Osteoblast (primary cell): ENCODE measurements at regions not wholly inside any gene's neighbourhood (a gene's known extent, or its start where the extent isn't known, plus 50 kb on each side); places are given as distances from the start of the nearest gene placed in this dataset.

Experiments used
- DNase-seq: peaks from one replicate; pipeline ENCODE4 v3.0.0; 2011; ENCODE audit warnings: low spot score, mixed read lengths; ENCODE audit not compliant: insufficient read length; ENCODE audit errors: missing footprints
- H2AFZ ChIP-seq: 2 replicates; pipeline ENCODE4 v1.6.0; 2011; ENCODE audit warnings: mild to moderate bottlenecking, low read length
- H3K27ac ChIP-seq: 2 replicates; pipeline ENCODE4 v1.5.1; 2011; ENCODE audit warnings: mild to moderate bottlenecking, low read depth, low read length, moderate library complexity
- H3K27me3 ChIP-seq: 2 replicates; pipeline ENCODE4 v1.6.0; 2012; ENCODE audit warnings: mild to moderate bottlenecking, control low read depth, inconsistent platforms, low read length, moderate library complexity; ENCODE audit not compliant: insufficient read depth
- H3K36me3 ChIP-seq: 2 replicates; pipeline ENCODE4 v1.5.1; 2011; ENCODE audit warnings: mild to moderate bottlenecking, low read length, control low read depth, moderate library complexity; ENCODE audit not compliant: insufficient read depth
- H3K4me1 ChIP-seq: 2 replicates; pipeline ENCODE4 v1.5.1; 2011; ENCODE audit warnings: mild to moderate bottlenecking, low read length, control low read depth, moderate library complexity; ENCODE audit not compliant: insufficient read depth
- H3K4me2 ChIP-seq: 2 replicates; pipeline ENCODE4 v1.6.0; 2011; ENCODE audit warnings: mild to moderate bottlenecking, low read length; ENCODE audit not compliant: insufficient read depth
- H3K4me3 ChIP-seq: fragments of 200-600 bp; sonication (generic); 3 replicates; pipeline ENCODE4 v1.5.1; 2012; ENCODE audit warnings: mild to moderate bottlenecking, low read length, inconsistent platforms; ENCODE audit not compliant: insufficient read depth
- H3K79me2 ChIP-seq: 2 replicates; pipeline ENCODE4 v1.6.0; 2012; ENCODE audit warnings: mild to moderate bottlenecking, low read length, control low read depth, inconsistent platforms; ENCODE audit not compliant: insufficient read depth
- H3K9me3 ChIP-seq: 2 replicates; pipeline ENCODE4 v1.5.1; 2011; ENCODE audit warnings: low read depth, low read length, control low read depth
- H4K20me1 ChIP-seq: 2 replicates; pipeline ENCODE4 v1.6.0; 2012; ENCODE audit warnings: mild to moderate bottlenecking, low read length, control low read depth; ENCODE audit not compliant: insufficient read depth
- CTCF ChIP-seq: IDR thresholded peaks from 2 replicates; pipeline ENCODE4 v1.5.1; 2011; ENCODE audit warnings: mild to moderate bottlenecking, low read depth, low read length, moderate library complexity; ENCODE audit errors: extremely low read depth

- Histone ChIP-seq H4K20me1 (no peaks in the 10 kb centered on the region), H3K79me2 (no peaks in the 10 kb centered on the region), H3K9me3 (peaks cover 3% of the 10 kb centered on the region), H2AFZ (no peak overlapping the region), H3K4me2 (no peak overlapping the region), H3K27me3 (no peaks in the 10 kb centered on the region), H3K36me3 (no peaks in the 10 kb centered on the region), H3K4me3 (no peak overlapping the region), H3K27ac (no peak overlapping the region), H3K4me1 (no peaks in the 10 kb centered on the region)
- TF ChIP-seq CTCF = no peak
- DNase-seq = no peak
Observed at GRCh38 chr4:46656071-46656470, 253.0 kb downstream of the COX7B2 start.

GRCh38 chr4:46653842-46654241, 255.2 kb downstream of the COX7B2 start:
- H3K79me2 ChIP-seq = no peaks in the 10 kb centered on the region
- H3K27ac ChIP-seq = no peak overlapping the region
- H3K4me3 ChIP-seq = no peak overlapping the region

GRCh38 chr4:46649390-46649789, 259.5 kb upstream of the GABRA2 start:
- Histone ChIP-seq H3K4me2 (no peak overlapping the region), H3K27me3 (no peaks in the 10 kb centered on the region), H3K36me3 (no peaks in the 10 kb centered on the region), H3K27ac (no peak overlapping the region), H2AFZ (no peak overlapping the region), H4K20me1 (no peaks in the 10 kb centered on the region), H3K79me2 (no peaks in the 10 kb centered on the region), H3K9me3 (no peaks in the 10 kb centered on the region), H3K4me1 (no peaks in the 10 kb centered on the region), H3K4me3 (no peak overlapping the region)
- TF ChIP-seq CTCF = no peak
- DNase-seq = no peak

More at GRCh38 chr4:46653842-46654241, 255.2 kb downstream of the COX7B2 start:
- H3K27me3 ChIP-seq = no peaks in the 10 kb centered on the region
- H3K4me2 ChIP-seq = no peak overlapping the region
- no peaks in the 10 kb centered on the region for H3K4me1 ChIP-seq
- DNase-seq = no peak
- no peaks in the 10 kb centered on the region for H3K36me3 ChIP-seq
- H3K9me3 ChIP-seq = no peaks in the 10 kb centered on the region
- TF ChIP-seq CTCF = no peak
- no peak overlapping the region for H2AFZ ChIP-seq
- H4K20me1 ChIP-seq = no peaks in the 10 kb centered on the region

- Histone ChIP-seq H3K4me2 (no peak overlapping the region), H3K79me2 (no peaks in the 10 kb centered on the region), H3K4me1 (no peaks in the 10 kb centered on the region), H3K27ac (no peak overlapping the region), H2AFZ (no peak overlapping the region), H3K36me3 (no peaks in the 10 kb centered on the region), H3K9me3 (no peaks in the 10 kb centered on the region), H3K4me3 (no peak overlapping the region), H3K27me3 (no peaks in the 10 kb centered on the region), H4K20me1 (no peaks in the 10 kb centered on the region)
- DNase-seq = peak; percentile 19
- no peak for TF ChIP-seq CTCF
Observed at GRCh38 chr4:46648088-46648744, 258.3 kb upstream of the GABRA2 start.
